OCI-LY3 (cell line): ENCODE measurements at regions not wholly inside any gene's neighbourhood (a gene's known extent, or its start where the extent isn't known, plus 50 kb on each side); places are given as distances from the start of the nearest gene placed in this dataset.

Source experiments
- CTCF ChIP-seq: fragments of 200-600, 300-600 bp; sonication (generic); IDR thresholded peaks from 2 replicates; pipeline ENCODE4 v1.5.1; 2014; ENCODE audit warnings: antibody characterized with exemption, low read length, low read depth
- EZH2phosphoT487 ChIP-seq: fragments of 200-600 bp; shearing (Covaris generic); IDR thresholded peaks from 2 replicates; pipeline ENCODE4 v1.6.1; 2018; ENCODE audit warnings: antibody characterized with exemption, mixed run types, low read depth

- TF ChIP-seq EZH2phosphoT487: no peak
- no peak for TF ChIP-seq CTCF
Measured at GRCh38 chr17:27106982-27107360, 186.9 kb upstream of the WSB1 start.
